ENCODE measurements at regions not wholly inside any gene's neighbourhood (a gene's known extent, or its start where the extent isn't known, plus 50 kb on each side); places are given as distances from the start of the nearest gene placed in this dataset.
"Not testable (repeated sequence)": the region's sequence is repeated elsewhere in the genome, so short reads cannot be mapped to it uniquely, and the experiment has no call there.

GRCh38 chr9:32894485-32894884 lies 106.9 kb downstream of the APTX start:
- not testable (repeated sequence) for DNase-seq

- DNase-seq = no peak
Measured at GRCh38 chr9:32899181-32899580, 102.2 kb downstream of the APTX start.

- no peak for DNase-seq
Measured at GRCh38 chr9:32899761-32900160, 101.7 kb downstream of the APTX start.

- no peak for DNase-seq
Measured at GRCh38 chr9:32906213-32906612, 95.2 kb downstream of the APTX start.

DNA sequence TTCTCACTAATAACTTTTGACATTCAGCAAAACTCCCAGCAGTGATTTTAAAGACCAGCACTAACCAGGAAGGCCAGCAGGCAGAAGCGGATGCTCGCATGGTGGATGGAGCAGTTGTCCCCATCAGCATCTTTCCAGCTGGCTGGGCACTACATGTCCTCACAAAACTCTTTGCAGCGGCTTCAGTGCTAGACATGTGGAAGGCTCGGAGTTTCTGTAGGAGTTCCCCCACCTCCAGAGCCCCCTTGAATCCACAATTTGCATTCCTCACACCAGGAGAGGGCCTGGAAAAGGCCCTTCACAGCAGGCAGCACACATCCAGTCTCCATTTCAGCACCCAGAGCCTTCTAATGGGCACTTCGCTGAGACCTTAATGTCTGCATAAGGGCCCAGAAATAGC lies 85.6 kb downstream of the APTX start:
- DNase-seq = no peak

DNA sequence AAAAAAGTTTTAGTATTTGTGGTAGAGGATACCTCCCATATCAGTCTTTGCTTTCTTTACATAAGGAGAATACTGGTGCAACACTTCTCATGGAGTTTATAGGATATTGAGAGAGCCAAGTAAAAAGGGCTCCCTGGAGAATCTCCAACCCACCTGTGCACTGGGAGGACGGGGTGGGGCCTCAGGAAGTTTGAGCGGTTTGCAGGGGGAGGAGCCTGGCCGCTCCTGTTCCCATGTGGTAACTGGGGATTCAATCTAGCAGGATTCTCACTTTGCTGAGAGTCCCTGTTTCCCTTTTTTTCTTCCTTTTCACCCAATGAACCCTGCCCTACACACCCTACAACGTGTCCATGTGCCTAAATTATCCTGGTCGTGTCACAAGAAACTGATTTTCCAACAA lies 82.8 kb downstream of the APTX start:
- DNase-seq = no peak

Measured in eye (tissue), 1 donor.